ENCODE measurements at regions not wholly inside any gene's neighbourhood (a gene's known extent, or its start where the extent isn't known, plus 50 kb on each side); places are given as distances from the start of the nearest gene placed in this dataset.
"Not testable (repeated sequence)": the region's sequence is repeated elsewhere in the genome, so short reads cannot be mapped to it uniquely, and the experiment has no call there.

DNA sequence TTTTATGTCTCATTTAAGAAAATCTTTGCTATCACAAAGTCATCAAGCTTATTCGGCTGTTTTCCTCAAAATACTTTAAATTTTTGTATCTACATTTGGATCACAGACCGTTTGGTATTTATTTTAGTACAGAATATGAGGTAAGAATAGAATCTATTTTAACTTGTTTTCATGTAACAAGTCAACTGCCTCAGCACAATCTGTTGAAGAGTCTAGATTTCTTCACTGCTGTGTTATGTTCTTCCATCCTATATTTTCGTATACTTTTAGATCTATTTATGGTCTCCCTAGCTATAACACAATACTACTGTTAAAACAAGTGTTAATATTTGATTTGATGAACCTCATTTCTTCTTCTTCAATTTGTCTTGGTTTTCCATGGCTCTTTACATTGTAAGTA lies 61.6 kb upstream of the SGCG start:
- H3K27ac Mint-ChIP-seq, result no peak overlapping the region
- no peaks in the 10 kb centered on the region for H3K36me3 Mint-ChIP-seq (ENCODE audit: low read depth)
- H3K9me3 Mint-ChIP-seq, result no peaks in the 10 kb centered on the region
- no peaks in the 10 kb centered on the region for H3K4me1 Mint-ChIP-seq
- TF ChIP-seq CTCF (IDR thresholded peaks at IDR 0.05; ENCODE audit: unreplicated experiment in 3 of 3), result no peak
- H3K27me3 Mint-ChIP-seq (ENCODE audit: low read depth), result no peaks in the 10 kb centered on the region
- no peak overlapping the region for H3K4me3 Mint-ChIP-seq

- H3K4me3 Mint-ChIP-seq; H3K9me3 Mint-ChIP-seq; H3K27ac Mint-ChIP-seq; H3K4me1 Mint-ChIP-seq; H3K27me3 Mint-ChIP-seq (ENCODE audit: low read depth); H3K36me3 Mint-ChIP-seq (ENCODE audit: low read depth): not testable (repeated sequence)
Observed at GRCh38 chr13:23127540-23127939, 53.2 kb upstream of the SGCG start.

DNA sequence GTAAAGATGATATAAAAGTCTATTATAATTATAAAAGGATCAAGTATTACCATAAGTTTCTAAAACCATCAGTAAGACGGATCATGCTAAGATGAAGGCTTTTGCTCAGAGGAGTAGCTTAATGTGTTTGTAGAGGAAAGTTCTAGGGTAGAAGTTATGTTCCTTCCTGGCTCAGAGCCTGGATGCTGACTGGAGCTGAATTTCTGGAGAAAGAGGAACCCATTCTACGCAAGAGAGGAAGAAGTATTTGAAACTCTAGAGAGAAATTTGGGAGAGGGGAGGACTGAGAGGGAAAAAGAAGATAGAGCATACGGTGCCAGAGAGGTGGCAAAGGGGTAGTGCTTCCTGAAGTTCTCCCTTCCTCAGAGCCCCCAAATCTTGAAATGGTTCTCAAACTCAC lies 51.4 kb upstream of the SGCG start:
- no peak for TF ChIP-seq CTCF (IDR thresholded peaks at IDR 0.05; ENCODE audit: unreplicated experiment in 3 of 3)
- Mint-ChIP-seq H3K36me3 (ENCODE audit: low read depth) (no peaks in the 10 kb centered on the region), H3K4me1 (no peaks in the 10 kb centered on the region), H3K27ac (no peak overlapping the region), H3K4me3 (no peak overlapping the region), H3K9me3 (no peaks in the 10 kb centered on the region), H3K27me3 (ENCODE audit: low read depth) (peaks cover 3% of the 10 kb centered on the region)

Data from nephron (organoid).